CD4-positive, alpha-beta T cell treated with Interleukin-21 for 1 hour (primary cell): ENCODE measurements at regions not wholly inside any gene's neighbourhood (a gene's known extent, or its start where the extent isn't known, plus 50 kb on each side); places are given as distances from the start of the nearest gene placed in this dataset.

ENCODE experiments used
- DNase-seq: peaks from one replicate; pipeline ENCODE4 v3.0.0-alpha.2; 2020

- DNase-seq, result no peak
Observed at GRCh38 chr20:40808936-40809335, 119.9 kb upstream of the MAFB start.

- DNase-seq, result no peak
Observed at GRCh38 chr20:40809361-40809760, 120.3 kb upstream of the MAFB start.

DNA sequence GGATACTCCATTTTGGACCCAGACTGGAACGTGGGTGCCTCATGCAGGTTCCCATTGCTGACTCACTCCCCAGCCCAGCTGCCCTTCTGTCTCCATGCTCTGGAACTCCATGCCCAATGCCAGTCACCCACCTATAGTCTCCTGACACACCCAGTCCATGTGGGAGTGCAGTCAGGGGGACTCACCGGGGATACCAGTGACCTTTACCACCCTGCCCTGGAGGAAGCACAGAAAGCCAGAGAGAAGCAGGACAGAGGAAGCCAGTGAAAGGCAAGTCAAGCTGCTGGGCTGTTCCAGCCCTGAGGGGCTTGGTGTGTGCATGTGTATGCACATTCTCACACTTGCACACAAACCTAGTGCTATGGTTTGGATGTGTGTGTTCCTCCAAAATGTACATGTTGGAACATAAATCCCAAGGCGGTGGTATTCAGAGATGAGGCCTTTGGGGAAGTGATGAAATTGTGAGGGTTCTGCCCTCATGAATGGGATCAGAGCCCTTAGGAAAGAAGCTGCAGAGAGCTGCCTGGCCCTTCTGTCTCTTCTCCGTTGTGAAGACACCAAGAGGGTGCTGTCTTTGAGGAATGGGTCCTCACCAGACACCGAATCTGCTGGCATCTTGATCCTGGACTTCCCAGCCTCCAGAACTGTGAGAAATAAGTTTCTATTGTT, 121.4 kb upstream of the MAFB start:
- no peak for DNase-seq

GRCh38 chr20:40811004-40811403, 122.0 kb upstream of the MAFB start:
- no peak for DNase-seq

GRCh38 chr20:40811660-40812414, 122.8 kb upstream of the MAFB start:
- no peak for DNase-seq

- DNase-seq, result no peak
Observed at GRCh38 chr20:40812415-40812925, 123.4 kb upstream of the MAFB start.

- DNase-seq, result no peak
Observed at GRCh38 chr20:40813029-40813431, 124.0 kb upstream of the MAFB start.

DNA sequence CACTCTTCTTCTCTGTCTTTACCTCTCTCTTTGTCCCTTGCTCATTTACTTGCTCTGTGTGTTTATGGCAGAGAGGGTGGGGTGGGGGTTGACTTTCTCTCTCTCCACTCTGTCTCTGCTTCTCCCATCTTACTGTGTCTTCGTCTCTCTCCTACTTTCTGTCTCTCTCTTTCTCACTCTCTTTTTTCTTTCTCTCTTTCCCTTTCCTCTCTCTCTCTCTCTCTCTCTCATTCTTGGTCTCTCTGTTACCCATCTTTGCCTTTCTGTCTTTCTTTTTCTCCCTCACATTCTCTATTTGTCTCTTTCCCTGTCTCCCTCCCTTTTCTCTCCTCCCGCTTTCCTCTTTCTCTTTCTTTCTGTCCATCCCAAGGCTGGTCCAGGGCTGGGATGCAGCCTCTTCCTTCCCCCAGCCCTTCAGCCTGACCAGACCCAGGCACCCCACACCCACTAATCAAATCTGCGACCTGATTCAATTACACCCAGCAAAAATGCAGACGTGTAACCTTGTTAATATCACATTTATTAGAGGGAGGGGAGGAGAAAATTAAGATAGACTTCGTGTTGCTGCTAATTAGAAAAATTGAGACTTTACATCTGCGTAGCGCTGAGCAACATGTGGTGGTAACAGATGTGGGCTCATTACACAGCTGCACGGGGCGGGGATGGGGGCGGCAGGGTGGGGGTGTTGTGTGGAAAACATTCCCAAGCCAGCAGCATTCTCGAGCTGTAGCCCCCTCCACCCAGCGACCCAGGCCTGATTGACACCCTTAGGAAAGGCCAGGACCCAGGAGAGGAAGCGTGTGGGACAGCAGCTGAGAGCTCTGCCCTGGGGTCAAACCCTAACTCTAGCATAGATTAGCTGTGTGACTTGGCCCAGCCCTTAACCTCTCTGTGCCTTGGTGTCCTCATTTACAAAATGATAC, 124.9 kb upstream of the MAFB start:
- DNase-seq, result no peak

GRCh38 chr20:40814631-40814960, 125.6 kb upstream of the MAFB start:
- no peak for DNase-seq

DNA sequence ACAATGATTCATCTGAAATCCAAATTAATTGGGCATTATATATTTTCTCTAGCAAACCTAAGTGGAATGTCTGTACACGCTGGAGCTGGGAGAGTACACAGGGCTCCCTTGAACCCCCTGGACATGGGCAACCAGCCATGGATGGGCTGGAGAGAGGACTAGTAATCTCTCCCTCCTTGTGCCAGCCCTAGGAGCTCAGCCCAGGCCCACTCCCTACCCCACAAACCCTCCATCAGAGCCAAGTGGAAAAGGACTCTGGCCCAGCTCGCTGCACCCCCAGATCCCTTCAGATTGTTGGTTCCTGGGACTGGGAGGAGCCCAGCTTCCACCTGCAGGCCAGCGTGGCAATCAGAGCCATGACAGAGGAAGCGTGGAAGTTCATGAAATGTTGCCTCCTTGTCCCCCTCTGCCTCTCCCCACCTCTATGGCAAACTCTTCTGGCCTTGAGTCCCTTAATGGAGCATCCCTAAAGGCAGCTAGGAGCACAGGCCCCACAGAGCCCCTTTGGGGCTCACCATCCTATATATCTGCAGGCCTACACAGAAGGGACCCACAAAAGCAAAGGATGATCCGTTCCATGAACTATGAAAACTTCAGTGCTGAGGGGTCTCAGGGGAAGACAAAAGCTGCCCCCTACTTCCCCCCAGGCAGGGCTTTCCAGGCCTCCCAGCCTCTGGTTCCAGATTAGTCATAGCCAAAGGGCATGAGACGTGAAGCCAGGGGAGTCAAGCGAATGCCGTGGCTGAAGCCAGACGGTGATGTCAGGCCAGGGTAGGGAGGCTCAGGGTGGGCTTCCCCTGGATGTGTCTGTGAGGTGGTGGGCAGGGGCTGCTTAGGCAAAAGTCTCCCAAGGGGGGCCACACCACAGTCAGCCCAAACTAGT, 126.4 kb upstream of the MAFB start:
- no peak for DNase-seq

- DNase-seq, result no peak
Observed at GRCh38 chr20:40816039-40816352, 127.0 kb upstream of the MAFB start.

DNA sequence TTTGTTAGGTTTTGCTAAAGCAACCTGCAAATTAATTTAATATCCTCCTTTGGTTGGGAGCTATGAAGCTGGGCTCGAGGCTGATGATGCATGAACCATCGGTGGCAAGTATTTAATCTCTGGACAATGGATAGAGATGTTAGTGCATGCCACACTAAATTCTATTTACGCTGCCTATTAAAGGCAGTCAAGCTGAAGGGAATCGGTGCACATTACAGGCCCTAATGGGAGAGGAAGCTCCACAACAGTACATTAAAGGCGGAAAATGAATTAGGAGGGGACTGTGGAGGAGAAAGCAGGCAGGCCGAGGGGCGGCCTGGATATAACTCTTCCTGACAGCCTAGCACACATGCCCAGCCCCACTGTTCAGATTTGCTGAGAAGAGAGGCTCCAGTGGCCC, 132.4 kb upstream of the MAFB start:
- DNase-seq, result no peak

DNA sequence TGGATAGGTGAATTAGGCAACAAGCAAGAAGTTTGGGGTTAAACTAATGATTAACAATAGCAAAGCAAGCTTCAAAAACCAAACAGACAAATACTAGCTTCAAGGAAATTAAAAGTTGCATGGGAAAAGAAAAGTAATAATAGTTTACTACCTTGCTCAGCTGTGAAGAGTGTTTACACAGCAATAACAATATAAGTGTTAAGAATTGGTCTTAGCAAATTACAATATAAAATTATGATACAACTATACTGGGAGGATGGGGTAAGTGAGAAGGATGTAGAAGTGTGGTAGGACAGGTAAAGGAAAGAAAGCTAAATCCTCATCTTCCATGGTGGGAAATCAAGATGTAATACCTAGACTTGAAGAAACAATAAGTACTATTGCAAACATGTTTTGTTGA, 137.7 kb upstream of the MAFB start:
- DNase-seq, result no peak

GRCh38 chr20:40835321-40835720, 146.3 kb upstream of the MAFB start:
- no peak for DNase-seq

DNA sequence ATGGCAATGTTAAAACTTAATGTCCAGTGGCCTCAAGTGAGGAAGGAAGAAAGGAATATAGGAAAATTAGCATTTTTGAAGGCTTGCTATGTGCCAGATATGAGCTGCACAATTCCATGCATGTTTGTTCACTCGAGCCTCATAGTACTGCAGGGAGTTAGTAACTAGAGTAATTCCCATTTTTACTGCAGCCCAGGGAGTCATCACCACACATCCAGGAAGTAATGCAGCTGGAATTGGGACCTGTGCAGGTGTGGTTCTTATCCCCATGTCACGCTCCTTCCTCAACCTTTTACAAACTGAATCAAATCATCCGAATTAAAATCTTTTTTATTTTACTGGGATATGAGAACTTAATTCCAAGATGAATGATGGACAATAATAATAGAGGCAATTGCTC, 149.5 kb upstream of the MAFB start:
- no peak for DNase-seq

DNA sequence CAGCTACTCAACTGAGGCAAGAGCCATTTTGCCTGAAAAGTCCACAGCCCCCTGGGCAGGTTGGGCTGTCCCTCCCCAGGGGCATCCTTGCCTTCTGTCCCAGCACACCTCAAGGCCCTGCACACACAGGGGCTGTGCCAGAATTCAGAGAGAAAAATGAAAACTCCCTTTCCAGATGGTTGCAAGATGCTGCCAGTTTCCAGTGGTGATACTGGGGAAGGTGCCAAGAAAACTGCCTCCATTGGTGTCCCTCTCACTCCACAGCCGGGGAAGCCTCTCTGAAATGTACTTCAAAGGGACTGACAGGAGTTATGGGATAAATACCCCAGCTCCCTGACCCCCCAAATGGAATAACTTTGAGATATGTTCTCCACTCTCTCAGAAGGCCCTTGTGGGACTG, 154.2 kb upstream of the MAFB start:
- no peak for DNase-seq

DNA sequence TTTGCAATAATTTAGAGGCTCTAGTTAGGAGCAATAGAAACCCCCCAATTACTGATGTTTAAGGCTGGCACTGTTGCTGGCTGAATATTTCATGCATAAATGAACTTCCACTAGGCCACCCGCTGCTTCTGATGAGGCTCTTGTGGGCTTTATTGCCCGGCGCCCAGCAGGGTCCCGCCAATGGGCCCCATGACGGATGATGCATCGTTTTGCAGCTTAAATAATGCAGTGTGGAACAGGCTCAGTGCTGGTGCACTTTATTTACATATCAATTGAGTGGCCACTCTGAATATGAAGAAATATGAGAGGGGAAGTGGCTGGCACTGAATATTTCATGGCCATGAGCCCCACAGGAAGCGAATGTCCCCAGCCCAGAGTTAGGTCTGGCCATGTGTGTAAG, 155.3 kb upstream of the MAFB start:
- DNase-seq, result no peak

DNA sequence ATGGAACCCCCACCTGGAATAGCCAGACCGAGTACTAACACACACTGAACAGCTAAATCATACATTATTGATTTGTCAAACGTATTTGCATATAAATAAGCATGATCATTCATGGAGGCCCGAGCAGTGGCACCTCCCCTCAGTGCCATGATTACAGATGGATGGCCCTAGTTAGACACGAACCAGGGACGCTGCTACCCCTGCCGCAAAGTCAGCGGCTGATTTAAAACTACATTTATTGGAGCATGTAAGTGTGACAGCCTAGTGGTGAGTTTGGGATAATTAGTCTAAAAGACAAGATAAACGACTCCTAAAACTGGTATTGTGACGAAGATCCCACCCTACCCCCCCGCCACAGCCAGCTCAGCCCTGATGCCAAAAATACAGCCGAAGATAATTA, 159.1 kb upstream of the MAFB start:
- no peak for DNase-seq

DNA sequence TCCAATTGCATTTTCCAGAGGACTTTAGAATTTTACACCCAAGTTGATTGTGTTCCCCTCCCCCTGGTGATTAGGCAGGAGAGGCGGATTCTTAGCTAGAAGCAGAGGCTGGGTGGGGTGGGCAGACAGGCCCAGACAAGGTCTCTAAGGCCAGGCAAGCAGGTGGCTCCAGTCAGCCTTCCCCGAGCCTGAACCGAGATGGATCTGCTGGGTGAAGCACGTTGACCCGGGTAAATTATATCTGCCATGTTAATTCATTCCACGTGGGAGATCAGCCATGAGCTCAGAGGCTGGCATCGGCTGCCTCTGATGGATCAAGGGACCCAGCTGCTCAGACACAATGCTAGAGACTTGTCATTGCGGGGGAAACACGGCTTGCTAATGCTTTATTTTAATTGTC, 159.5 kb upstream of the MAFB start:
- no peak for DNase-seq

DNA sequence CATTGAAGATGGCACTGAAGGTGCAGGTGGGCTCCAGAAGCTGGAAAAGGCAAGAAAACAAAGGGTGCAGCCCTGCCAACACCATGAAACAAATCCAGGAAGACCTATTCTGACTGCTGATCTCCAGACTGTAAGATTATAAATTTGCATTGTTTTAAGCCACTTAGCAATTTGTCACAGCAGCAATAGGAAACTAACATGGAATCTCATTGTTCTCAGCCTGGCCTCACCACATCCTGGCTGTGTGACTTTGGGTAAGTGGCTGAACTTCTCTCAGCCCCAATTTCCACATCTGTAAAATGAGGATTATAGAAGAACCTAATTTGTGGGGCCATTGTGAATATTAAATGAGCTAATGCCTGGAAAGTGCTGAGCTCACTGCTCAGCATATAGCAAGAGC, 160.4 kb upstream of the MAFB start:
- DNase-seq, result no peak

GRCh38 chr20:40851051-40851450, 162.0 kb upstream of the MAFB start:
- DNase-seq, result no peak

DNA sequence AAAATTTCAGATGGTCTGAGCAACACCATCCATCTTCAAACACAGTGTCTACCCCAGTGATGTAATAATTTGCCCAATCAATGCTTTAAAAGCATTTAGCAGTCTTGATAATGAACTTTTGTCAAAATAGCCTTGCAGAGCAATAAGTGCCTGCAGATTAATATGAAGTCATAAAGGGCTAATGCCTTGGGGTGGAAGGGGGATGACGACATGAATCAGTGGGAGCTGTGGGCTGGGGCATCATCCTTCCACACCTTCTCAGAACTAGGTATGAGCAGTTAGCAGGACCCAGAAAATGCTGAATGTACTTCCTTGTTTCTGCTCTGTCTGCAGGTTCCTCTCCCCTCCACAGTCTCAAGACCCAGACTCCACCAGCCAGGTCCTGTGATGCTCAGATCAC, 166.2 kb upstream of the MAFB start:
- no peak for DNase-seq

DNA sequence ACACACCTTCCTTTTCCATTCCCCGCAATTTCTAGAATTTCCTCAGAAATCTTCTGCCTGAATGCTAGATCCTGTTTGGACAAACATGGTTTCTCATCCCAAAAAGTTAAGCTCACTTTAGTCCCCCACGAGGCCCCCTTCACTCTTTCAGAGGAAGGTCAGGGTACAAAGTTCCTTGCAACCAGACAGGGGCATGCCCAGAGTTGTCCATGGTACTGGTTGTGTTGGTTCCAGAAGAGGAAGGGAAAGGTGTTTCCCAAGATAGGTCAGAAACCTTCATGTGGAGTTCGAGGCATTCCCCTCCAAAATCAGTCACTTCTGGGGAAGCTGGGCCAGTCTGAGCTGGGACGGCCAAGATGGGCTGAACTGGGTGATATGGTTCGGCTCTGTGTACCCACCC, 167.6 kb upstream of the MAFB start:
- no peak for DNase-seq
